CD4-positive, alpha-beta T cell (primary cell): ENCODE measurements at regions not wholly inside any gene's neighbourhood (a gene's known extent, or its start where the extent isn't known, plus 50 kb on each side); places are given as distances from the start of the nearest gene placed in this dataset.

ENCODE experiments used
- ATAC-seq: fragments of 200-7000 bp; cut with Tn5 transposase; one replicate; pipeline ENCODE4 v1.10.0; 2022; ENCODE audit warnings: mild to moderate bottlenecking; ENCODE audit not compliant: poor library complexity
- CTCF ChIA-PET: fragments of 350-600 bp; sonication (Branson Sonifier 250); formaldehyde crosslinking; loops from one replicate; lab custom pipeline; 2021; ENCODE audit warnings: antibody characterized with exemption, inconsistent platforms; lab: Charles Lee
- POLR2A ChIA-PET: fragments of 350-600 bp; sonication (Branson Sonifier 250); formaldehyde crosslinking; loops from one replicate; lab custom pipeline; 2021; ENCODE audit warnings: antibody characterized with exemption, inconsistent platforms; lab: Charles Lee
- DNase-seq, 14 experiments: peaks; one replicate each; pipeline ENCODE4 v3.0.0-alpha.2; 2013 to 2020; ENCODE audit warnings: mixed read lengths in 2 of 14
- H3K27ac ChIP-seq, 2 donors: one replicate each; pipeline versions ENCODE4 v1.5.1 to v1.7.0; 2013; ENCODE audit warnings: low read length in 2 of 2, low read depth in 1 of 2, mild to moderate bottlenecking in 1 of 2
- H3K27me3 ChIP-seq, 2 experiments: 1 replicate in 1 of 2; 2 replicates in 1 of 2; pipeline versions ENCODE4 v1.6.1 to v1.7.0; 2013; ENCODE audit warnings: low read length in 2 of 2, control low read depth in 1 of 2, mild to moderate bottlenecking in 1 of 2, moderate library complexity in 1 of 2; ENCODE audit not compliant: insufficient read depth in 2 of 2, control insufficient read depth in 1 of 2
- H3K36me3 ChIP-seq: one replicate; pipeline ENCODE4 v1.6.1; 2013; ENCODE audit warnings: low read length, control low read depth; ENCODE audit not compliant: insufficient read depth
- H3K4me1 ChIP-seq: one replicate; pipeline ENCODE4 v1.6.1; 2013; ENCODE audit warnings: low read length, control low read depth; ENCODE audit not compliant: insufficient read depth
- H3K4me3 ChIP-seq: one replicate; pipeline ENCODE4 v1.5.1; 2013; ENCODE audit warnings: mild to moderate bottlenecking, low read length, moderate library complexity
- H3K9me3 ChIP-seq, 2 experiments: 1 replicate in 1 of 2; 2 replicates in 1 of 2; pipeline versions ENCODE4 v1.6.1 to v1.7.0; 2013; ENCODE audit warnings: low read length in 2 of 2, mild to moderate bottlenecking in 2 of 2, control low read depth in 1 of 2, moderate library complexity in 1 of 2; ENCODE audit not compliant: control insufficient read depth in 1 of 2, insufficient read depth in 1 of 2
- H3K27ac Mint-ChIP-seq: one replicate; pipeline ENCODE4 v1.8.0; 2020; ENCODE audit warnings: mixed read lengths
- H3K27me3 Mint-ChIP-seq: one replicate; pipeline ENCODE4 v1.8.0; 2021; ENCODE audit warnings: mixed read lengths
- H3K36me3 Mint-ChIP-seq: one replicate; pipeline ENCODE4 v1.8.0; 2021; ENCODE audit warnings: low read depth, mixed read lengths
- H3K4me1 Mint-ChIP-seq: one replicate; pipeline ENCODE4 v1.8.0; 2021; ENCODE audit warnings: low read depth, mixed read lengths
- H3K4me3 Mint-ChIP-seq: one replicate; pipeline ENCODE4 v1.8.0; 2020; ENCODE audit warnings: mild to moderate bottlenecking, mixed read lengths
- H3K9me3 Mint-ChIP-seq: one replicate; pipeline ENCODE4 v1.8.0; 2020; ENCODE audit warnings: mixed read lengths
- CTCF ChIP-seq: fragments of 200-600 bp; IDR thresholded peaks from one replicate; pipeline ENCODE4 v1.8.0; 2022; ENCODE audit warnings: antibody characterized with exemption, mild to moderate bottlenecking
- intact Hi-C, 2 experiments: fragments of 100-400 bp; cut with DNase I in 1 of 2; cut with micrococcal nuclease in 1 of 2; formaldehyde crosslinking; loops; one replicate each; pipeline versions ENCODE4 v1.15.1 to v1.9.0; 2023 to 2025; cut with DNase I, micrococcal nuclease

GRCh38 chr13:90630716-90631115, 716.8 kb upstream of the MIR17HG start:
- Histone ChIP-seq H3K4me1 (no peaks in the 10 kb centered on the region), H3K27me3 (no peaks in the 10 kb centered on the region), H3K27ac (no peak overlapping the region), H3K36me3 (no peaks in the 10 kb centered on the region), H3K4me3 (no peak overlapping the region), H3K9me3 (peaks cover 0 to 3% of the 10 kb centered on the region in 2 experiments)
- intact Hi-C loops, result no loop called here
- no peak overlapping the region for H3K4me3 Mint-ChIP-seq
- DNase-seq (no peak), ATAC-seq (no peak)
- H3K27ac Mint-ChIP-seq, result no peak overlapping the region
- no peaks in the 10 kb centered on the region for H3K36me3 Mint-ChIP-seq
- POLR2A ChIA-PET, result no interaction called here
- CTCF ChIA-PET, result no interaction called here
- TF ChIP-seq CTCF, result no peak
- H3K27me3 Mint-ChIP-seq, result no peaks in the 10 kb centered on the region
- no peaks in the 10 kb centered on the region for H3K4me1 Mint-ChIP-seq
- H3K9me3 Mint-ChIP-seq, result no peaks in the 10 kb centered on the region

- TF ChIP-seq CTCF, result no peak
- Histone ChIP-seq H3K36me3 (no peaks in the 10 kb centered on the region), H3K27ac (no peak overlapping the region), H3K9me3 (peaks cover 0 to 3% of the 10 kb centered on the region in 2 experiments), H3K4me3 (no peak overlapping the region), H3K27me3 (no peaks in the 10 kb centered on the region), H3K4me1 (no peaks in the 10 kb centered on the region)
- peaks cover 2% of the 10 kb centered on the region for H3K9me3 Mint-ChIP-seq
- no peak overlapping the region for H3K27ac Mint-ChIP-seq
- no peak for DNase-seq
- intact Hi-C loops, result no loop called here
- ATAC-seq, result no peak
- ChIA-PET POLR2A (no interaction called here), CTCF (no interaction called here)
- no peaks in the 10 kb centered on the region for H3K27me3 Mint-ChIP-seq
- H3K4me3 Mint-ChIP-seq, result no peak overlapping the region
- no peaks in the 10 kb centered on the region for H3K36me3 Mint-ChIP-seq
- no peaks in the 10 kb centered on the region for H3K4me1 Mint-ChIP-seq
Observed at GRCh38 chr13:90632184-90632583, 715.3 kb upstream of the MIR17HG start.

GRCh38 chr13:90633849-90634248, 713.6 kb upstream of the MIR17HG start:
- Mint-ChIP-seq H3K9me3 (peaks cover 4% of the 10 kb centered on the region), H3K4me1 (no peaks in the 10 kb centered on the region), H3K36me3 (no peaks in the 10 kb centered on the region), H3K27ac (no peak overlapping the region), H3K27me3 (no peaks in the 10 kb centered on the region), H3K4me3 (no peak overlapping the region)
- Histone ChIP-seq H3K27me3 (no peaks in the 10 kb centered on the region), H3K9me3 (no peaks in the 10 kb centered on the region), H3K4me3 (no peak overlapping the region), H3K36me3 (no peaks in the 10 kb centered on the region), H3K4me1 (no peaks in the 10 kb centered on the region), H3K27ac (no peak overlapping the region)
- ATAC-seq (no peak), DNase-seq (no peak)
- CTCF ChIA-PET, result no interaction called here
- no peak for TF ChIP-seq CTCF
- intact Hi-C loops, result no loop called here
- POLR2A ChIA-PET, result no interaction called here
